Gastrocnemius medialis (tissue), 4 donors: ENCODE measurements at regions not wholly inside any gene's neighbourhood (a gene's known extent, or its start where the extent isn't known, plus 50 kb on each side); places are given as distances from the start of the nearest gene placed in this dataset.

ENCODE experiments used
- ATAC-seq, 2 donors: fragments of 150-250 bp; one replicate each; pipeline ENCODE4 v1.9.1; 2016
- DNase-seq, 2 donors: peaks; one replicate each; pipeline ENCODE4 v3.0.0-alpha.2; 2019
- H3K27ac ChIP-seq, 4 donors: fragments of 200-600 bp; sonication (generic); 1 replicate in 1 of 4; 2 replicates in 3 of 4; pipeline ENCODE4 v1.5.1; 2016 to 2018; ENCODE audit warnings: mild to moderate bottlenecking in 2 of 4, moderate library complexity in 1 of 4
- H3K27me3 ChIP-seq, 3 donors: fragments of 200-600 bp; sonication (generic) in 2 of 3; 1 replicate in 1 of 3; 2 replicates in 2 of 3; pipeline versions ENCODE4 v1.5.1 to v1.6.0; 2016 to 2019; ENCODE audit warnings: mild to moderate bottlenecking in 1 of 3, moderate library complexity in 1 of 3
- H3K36me3 ChIP-seq, 2 donors: fragments of 200-600 bp; sonication (generic) in 1 of 2; one replicate each; pipeline ENCODE4 v1.5.1; 2017 to 2018
- H3K4me1 ChIP-seq, 2 donors: fragments of 200-600 bp; sonication (generic) in 1 of 2; one replicate each; pipeline ENCODE4 v1.5.1; 2016 to 2017; ENCODE audit warnings: mild to moderate bottlenecking in 2 of 2
- H3K4me3 ChIP-seq, 4 donors: fragments of 200-600 bp; sonication (generic) in 3 of 4; 1 replicate in 1 of 4; 2 replicates in 3 of 4; pipeline ENCODE4 v1.5.1; 2016 to 2019; ENCODE audit warnings: mild to moderate bottlenecking in 2 of 4
- H3K9me3 ChIP-seq, 3 donors: fragments of 200-600 bp; sonication (generic) in 2 of 3; 1 replicate in 1 of 3; 2 replicates in 2 of 3; pipeline ENCODE4 v1.5.1; 2016 to 2019
- POLR2A ChIP-seq, 2 donors: fragments of 450-650 bp; IDR thresholded peaks; one replicate each; pipeline ENCODE4 v1.6.1; 2017; ENCODE audit warnings: antibody characterized with exemption in 2 of 2, mild to moderate bottlenecking in 2 of 2, moderate library complexity in 2 of 2
- in situ Hi-C, 4 donors: fragments of 200-750 bp; cut with MboI; loops; one replicate each; pipeline versions ENCODE4 v1.15.0 to v1.8.0; 2017; ENCODE audit warnings: low sequenced_read_pairs in 4 of 4
- intact Hi-C: fragments of 100-400 bp; cut with DNase I; formaldehyde crosslinking; loops from one replicate; pipeline ENCODE4 v1.15.1; 2023; ENCODE audit warnings: low total_unique reads
- TF ChIP-seq, protein P1 (sequence below), 5 experiments: fragments of 450-650 bp in 3 of 5; fragments of 200-600 bp in 2 of 5; sonication (generic) in 2 of 5; IDR thresholded peaks in 4 of 5; conservative IDR thresholded peaks in 1 of 5; 1 replicate in 4 of 5; 2 replicates in 1 of 5; pipeline ENCODE4 v1.5.1; 2016 to 2019; ENCODE audit warnings: antibody characterized with exemption in 5 of 5, mild to moderate bottlenecking in 3 of 5, moderate library complexity in 3 of 5

DNA sequence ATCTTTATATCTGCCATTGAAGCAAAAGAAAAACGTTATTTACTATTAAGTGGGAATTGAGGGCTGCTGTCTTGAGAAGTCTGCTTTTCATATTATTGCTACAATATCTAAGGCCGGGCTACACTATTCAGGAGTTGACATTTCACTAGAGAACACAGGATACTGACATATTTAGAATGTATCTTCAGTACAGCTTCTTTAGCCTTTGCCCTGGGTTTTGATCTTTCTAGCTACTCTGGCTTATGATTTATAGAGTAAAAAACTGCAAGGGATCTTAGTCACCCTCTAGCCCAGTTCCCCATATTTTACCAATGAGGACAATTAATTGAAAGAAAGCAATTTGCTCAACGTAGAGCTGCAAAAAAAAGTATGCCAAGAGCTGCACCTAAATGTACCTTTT is 307.4 kb upstream of the DPPA4 start:
- H3K27ac ChIP-seq = no peak overlapping the region
- TF ChIP-seq, protein P1, sequence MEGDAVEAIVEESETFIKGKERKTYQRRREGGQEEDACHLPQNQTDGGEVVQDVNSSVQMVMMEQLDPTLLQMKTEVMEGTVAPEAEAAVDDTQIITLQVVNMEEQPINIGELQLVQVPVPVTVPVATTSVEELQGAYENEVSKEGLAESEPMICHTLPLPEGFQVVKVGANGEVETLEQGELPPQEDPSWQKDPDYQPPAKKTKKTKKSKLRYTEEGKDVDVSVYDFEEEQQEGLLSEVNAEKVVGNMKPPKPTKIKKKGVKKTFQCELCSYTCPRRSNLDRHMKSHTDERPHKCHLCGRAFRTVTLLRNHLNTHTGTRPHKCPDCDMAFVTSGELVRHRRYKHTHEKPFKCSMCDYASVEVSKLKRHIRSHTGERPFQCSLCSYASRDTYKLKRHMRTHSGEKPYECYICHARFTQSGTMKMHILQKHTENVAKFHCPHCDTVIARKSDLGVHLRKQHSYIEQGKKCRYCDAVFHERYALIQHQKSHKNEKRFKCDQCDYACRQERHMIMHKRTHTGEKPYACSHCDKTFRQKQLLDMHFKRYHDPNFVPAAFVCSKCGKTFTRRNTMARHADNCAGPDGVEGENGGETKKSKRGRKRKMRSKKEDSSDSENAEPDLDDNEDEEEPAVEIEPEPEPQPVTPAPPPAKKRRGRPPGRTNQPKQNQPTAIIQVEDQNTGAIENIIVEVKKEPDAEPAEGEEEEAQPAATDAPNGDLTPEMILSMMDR (IDR thresholded peaks at IDR 0.05 in 4 of 5, conservative IDR thresholded peaks at IDR 0.05 in 1 of 5) = no peak
- no peak for TF ChIP-seq POLR2A (IDR thresholded peaks at IDR 0.05)
- H3K4me1 ChIP-seq = no peaks in the 10 kb centered on the region
- H3K4me3 ChIP-seq = no peak overlapping the region
- H3K27me3 ChIP-seq = no peaks in the 10 kb centered on the region
- intact Hi-C loops = no loop called here
- H3K9me3 ChIP-seq = no peaks in the 10 kb centered on the region
- DNase-seq = no peak
- in situ Hi-C loops = no loop called here
- ATAC-seq = no peak
- H3K36me3 ChIP-seq = no peaks in the 10 kb centered on the region

DNA sequence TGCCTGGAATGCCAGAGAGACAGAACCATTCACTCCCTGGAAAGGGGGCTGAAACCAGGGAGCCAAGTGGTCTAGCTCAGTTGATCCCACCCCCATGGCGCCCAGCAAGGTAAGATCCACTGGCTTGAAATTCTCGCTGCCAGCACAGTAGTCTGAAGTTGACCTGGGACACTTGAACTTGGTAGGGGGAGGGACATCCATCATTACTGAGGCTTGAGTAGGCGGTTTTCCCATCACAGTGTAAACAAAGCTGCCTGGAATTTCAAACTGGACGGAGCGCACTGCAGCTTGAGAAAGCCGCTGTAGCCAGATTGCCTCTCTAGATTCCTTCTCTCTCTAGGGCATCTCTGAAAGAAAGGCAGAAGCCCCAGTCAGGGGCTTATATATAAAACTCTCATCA is 310.7 kb upstream of the DPPA4 start:
- no peak for TF ChIP-seq POLR2A (IDR thresholded peaks at IDR 0.05)
- TF ChIP-seq, protein P1 (IDR thresholded peaks at IDR 0.05 in 4 of 5, conservative IDR thresholded peaks at IDR 0.05 in 1 of 5) = no peak
- Histone ChIP-seq H3K36me3 (no peaks in the 10 kb centered on the region), H3K9me3 (no peaks in the 10 kb centered on the region), H3K27me3 (no peaks in the 10 kb centered on the region), H3K4me1 (no peaks in the 10 kb centered on the region), H3K4me3 (no peak overlapping the region), H3K27ac (no peak overlapping the region)
- DNase-seq = no peak
- no peak for ATAC-seq
- in situ Hi-C loops (no loop called here), intact Hi-C loops (no loop called here)

DNA sequence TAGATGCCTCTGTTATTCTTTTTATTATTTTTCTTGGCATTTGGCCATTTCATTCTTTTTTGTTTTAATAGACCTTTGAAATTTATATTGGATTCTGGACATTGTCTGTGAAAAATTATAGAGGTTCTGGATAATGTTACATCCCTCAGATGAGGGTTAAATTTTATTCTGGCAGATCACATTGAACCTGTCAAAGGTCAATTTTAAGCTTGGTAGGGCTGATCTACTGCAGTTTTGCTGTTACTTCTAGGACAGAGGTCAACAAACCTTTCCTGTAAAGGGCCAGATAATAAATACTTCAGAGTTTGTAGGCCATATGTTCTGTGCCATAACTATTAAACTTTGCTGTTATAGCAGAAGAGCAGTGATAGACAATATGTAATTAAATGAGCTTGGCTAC is 318.9 kb upstream of the DPPA4 start:
- H3K27ac ChIP-seq = no peak overlapping the region
- H3K4me3 ChIP-seq = no peak overlapping the region
- intact Hi-C loops (no loop called here), in situ Hi-C loops (no loop called here)
- DNase-seq (no peak), ATAC-seq (no peak)
- no peaks in the 10 kb centered on the region for H3K9me3 ChIP-seq
- TF ChIP-seq POLR2A (IDR thresholded peaks at IDR 0.05) = no peak
- TF ChIP-seq, protein P1 (IDR thresholded peaks at IDR 0.05 in 4 of 5, conservative IDR thresholded peaks at IDR 0.05 in 1 of 5) = no peak
- no peaks in the 10 kb centered on the region for H3K36me3 ChIP-seq
- no peaks in the 10 kb centered on the region for H3K4me1 ChIP-seq
- no peaks in the 10 kb centered on the region for H3K27me3 ChIP-seq

DNA sequence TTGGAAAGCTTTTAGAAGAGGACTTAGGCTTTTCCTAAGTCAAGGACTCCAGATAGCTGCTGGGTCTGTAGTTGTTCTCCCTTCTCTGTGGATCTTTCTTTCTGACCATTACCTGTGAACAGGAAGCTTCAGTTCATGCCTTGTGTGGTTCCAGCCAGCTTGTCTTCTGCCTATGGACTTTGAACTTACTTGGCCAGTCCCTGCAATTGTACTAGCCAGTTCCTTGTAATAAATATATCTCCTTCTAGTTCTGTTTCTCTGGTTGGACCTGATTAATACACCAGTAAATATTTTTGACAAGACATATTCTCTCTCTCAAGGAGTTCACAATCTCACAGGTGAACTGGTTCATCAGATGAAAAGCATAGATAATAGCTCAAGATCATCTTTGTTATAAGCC is 341.3 kb upstream of the DPPA4 start:
- no peak for ATAC-seq
- H3K36me3 ChIP-seq = no peaks in the 10 kb centered on the region
- intact Hi-C loops = no loop called here
- no peaks in the 10 kb centered on the region for H3K27me3 ChIP-seq
- no peaks in the 10 kb centered on the region for H3K9me3 ChIP-seq
- TF ChIP-seq POLR2A (IDR thresholded peaks at IDR 0.05) = no peak
- TF ChIP-seq, protein P1 (IDR thresholded peaks at IDR 0.05 in 4 of 5, conservative IDR thresholded peaks at IDR 0.05 in 1 of 5) = no peak
- DNase-seq = no peak
- no peak overlapping the region for H3K4me3 ChIP-seq
- no peak overlapping the region for H3K27ac ChIP-seq
- no peaks in the 10 kb centered on the region for H3K4me1 ChIP-seq
- in situ Hi-C loops = no loop called here

DNA sequence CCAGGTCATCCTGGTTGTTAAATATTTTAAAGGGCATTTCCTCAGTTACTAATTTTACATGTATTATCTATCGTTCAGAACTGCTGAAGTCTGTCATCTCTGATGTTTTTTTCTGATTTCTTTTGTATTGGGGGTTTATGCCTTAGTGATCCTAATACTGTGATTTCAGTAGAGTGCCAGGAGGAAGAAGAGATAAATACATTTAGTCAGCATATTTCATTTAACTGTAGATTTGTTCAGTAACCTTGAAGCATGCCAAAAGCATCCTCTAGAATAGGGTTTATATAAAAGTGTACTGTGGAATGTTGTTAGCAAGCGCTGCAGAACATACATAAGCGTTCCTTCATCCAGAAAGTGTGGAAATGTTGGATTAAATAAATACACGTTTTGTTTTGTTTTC is 342.3 kb upstream of the DPPA4 start:
- Histone ChIP-seq H3K27me3 (no peaks in the 10 kb centered on the region), H3K27ac (no peak overlapping the region), H3K36me3 (no peaks in the 10 kb centered on the region), H3K4me1 (no peaks in the 10 kb centered on the region), H3K9me3 (no peaks in the 10 kb centered on the region), H3K4me3 (no peak overlapping the region)
- in situ Hi-C loops = no loop called here
- DNase-seq (no peak), ATAC-seq (no peak)
- intact Hi-C loops = no loop called here
- TF ChIP-seq, protein P1 (IDR thresholded peaks at IDR 0.05 in 4 of 5, conservative IDR thresholded peaks at IDR 0.05 in 1 of 5) = no peak
- no peak for TF ChIP-seq POLR2A (IDR thresholded peaks at IDR 0.05)
